K562 (cell line): ENCODE measurements at regions not wholly inside any gene's neighbourhood (a gene's known extent, or its start where the extent isn't known, plus 50 kb on each side); places are given as distances from the start of the nearest gene placed in this dataset.

Experiments
- ATAC-seq: fragments of 200-7000 bp; cut with Tn5 transposase; 3 replicates; pipeline ENCODE4 v1.9.1; 2020; ENCODE audit warnings: moderate library complexity
- BruUV-seq: library from RNA; stranded (reverse); fragments of 400-500 nt; replicated peaks from 2 replicates; lab custom pipeline; 2021; lab: Mats Ljungman, UMichigan
- CTCF ChIA-PET: fragments of 300-600 bp; formaldehyde crosslinking; extraction: SDS; loops from one replicate; lab custom pipeline; 2021; ENCODE audit warnings: low intra/inter-chr PET ratio; lab: Yijun Ruan, JAX
- POLR2A ChIA-PET: fragments of 300-600, 350-650 bp; sonication (Branson Sonifier 250); formaldehyde crosslinking; extraction: SDS; loops from one replicate; lab custom pipeline; 2021; ENCODE audit warnings: antibody characterized with exemption, inconsistent platforms; lab: Yijun Ruan, JAX
- DNase-seq, 4 experiments: peaks; one replicate each; pipeline versions ENCODE4 v3.0.0 to v3.0.0-alpha.2; 2011 to 2018; ENCODE audit warnings: low spot score in 3 of 4, mixed read lengths in 3 of 4; ENCODE audit errors: extremely low read depth in 1 of 4
- FAIRE-seq: peaks from 2 replicates; lab custom pipeline; 2011; peaks lifted over from hg19 to GRCh38; lab: Jason Lieb, UNC
- H2AFZ ChIP-seq: 2 replicates; pipeline ENCODE4 v1.6.0; 2011; ENCODE audit warnings: low read depth, low read length, control low read depth, inconsistent platforms
- H3K27ac ChIP-seq: fragments of 200-600 bp; 3 replicates; pipeline ENCODE4 v1.8.0; 2011; ENCODE audit warnings: low read depth, mild to moderate bottlenecking, control low read depth, inconsistent platforms, low read length, moderate library complexity, mixed read lengths; ENCODE audit errors: extremely low read depth
- H3K27me3 ChIP-seq, 2 experiments: fragments of 300-600 bp in 1 of 2; 2 replicates in 1 of 2; 3 replicates in 1 of 2; pipeline versions ENCODE4 v1.6.0 to v1.8.0; 2011; ENCODE audit warnings: inconsistent platforms in 2 of 2, low read length in 2 of 2, mild to moderate bottlenecking in 1 of 2, mixed read lengths in 1 of 2, moderate library complexity in 1 of 2; ENCODE audit not compliant: control insufficient read depth in 2 of 2, insufficient read depth in 2 of 2
- H3K36me3 ChIP-seq: fragments of 300-600 bp; 3 replicates; pipeline ENCODE4 v1.8.0; 2011; ENCODE audit warnings: mild to moderate bottlenecking, low read length, inconsistent platforms; ENCODE audit not compliant: control insufficient read depth, insufficient read depth
- H3K4me1 ChIP-seq, 2 experiments: fragments of 200-600 bp in 1 of 2; replicated peaks in 1 of 2; 2 replicates in 1 of 2; 3 replicates in 1 of 2; pipeline versions ENCODE4 v1.5.1 to v1.8.0; 2011; ENCODE audit warnings: inconsistent platforms in 2 of 2, low read length in 2 of 2, mild to moderate bottlenecking in 1 of 2, mixed read lengths in 1 of 2, moderate library complexity in 1 of 2; ENCODE audit not compliant: control insufficient read depth in 2 of 2, insufficient read depth in 2 of 2
- H3K4me2 ChIP-seq: 2 replicates; pipeline ENCODE4 v1.6.1; 2011; ENCODE audit warnings: low read length, control low read depth, inconsistent platforms, mixed read lengths; ENCODE audit not compliant: insufficient read depth
- H3K4me3 ChIP-seq: fragments of 200-600 bp; sonication (generic), shearing (Covaris generic); 2 replicates; pipeline ENCODE4 v1.5.1; 2016; ENCODE audit warnings: control low read depth, inconsistent platforms
- H3K79me2 ChIP-seq: fragments of 200-600 bp; 3 replicates; pipeline ENCODE4 v1.8.0; 2011; ENCODE audit warnings: low read length, inconsistent platforms; ENCODE audit not compliant: control insufficient read depth, insufficient read depth
- H3K9ac ChIP-seq, 2 experiments: 2 replicates each; pipeline versions ENCODE4 v1.6.0 to v1.6.1; 2011; ENCODE audit warnings: low read depth in 2 of 2, low read length in 2 of 2, control low read depth in 1 of 2, inconsistent platforms in 1 of 2, mild to moderate bottlenecking in 1 of 2, mixed read lengths in 1 of 2; ENCODE audit not compliant: insufficient read depth in 1 of 2
- H3K9me1 ChIP-seq: one replicate; pipeline ENCODE4 v1.6.0; 2011; ENCODE audit warnings: inconsistent platforms, mild to moderate bottlenecking, low read length, moderate library complexity; ENCODE audit not compliant: control insufficient read depth, insufficient read depth
- H3K9me3 ChIP-seq: replicated peaks from 2 replicates; pipeline ENCODE4 v1.5.1; 2011; ENCODE audit warnings: low read depth, low read length, inconsistent platforms; ENCODE audit not compliant: control insufficient read depth, insufficient read depth
- H4K20me1 ChIP-seq: replicated peaks from 2 replicates; pipeline ENCODE4 v1.6.1; 2011; ENCODE audit warnings: low read length, inconsistent platforms, mixed read lengths; ENCODE audit not compliant: control insufficient read depth, insufficient read depth
- ARID1B ChIP-seq: fragments of 450-650 bp; IDR thresholded peaks from 2 replicates; pipeline ENCODE4 v1.6.1; 2016; ENCODE audit warnings: antibody characterized with exemption, mild to moderate bottlenecking, inconsistent platforms
- CHD1 ChIP-seq: fragments of 200-600 bp; sonication (generic); IDR thresholded peaks from one replicate; pipeline ENCODE4 v1.6.1; 2012; ENCODE audit warnings: mild to moderate bottlenecking, moderate library complexity, low read length, inconsistent platforms
- CSDE1 ChIP-seq, 2 experiments: fragments of 450-650 bp; IDR thresholded peaks; 2 replicates each; pipeline ENCODE4 v1.6.1; 2016; ENCODE audit warnings: mild to moderate bottlenecking in 1 of 2
- DACH1 ChIP-seq: fragments of 450-650 bp; IDR thresholded peaks from 2 replicates; pipeline ENCODE4 v1.6.1; 2018; ENCODE audit not compliant: partially characterized antibody
- FOSL1 ChIP-seq: fragments of 200-800 bp; sonication (Bioruptor generic); conservative IDR thresholded peaks from 2 replicates; pipeline ENCODE4 v1.6.1; 2016; ENCODE audit warnings: missing genetic modification characterization, missing compliant biosample characterization
- JUN ChIP-seq, 2 experiments: sonication (generic) in 1 of 2; formaldehyde crosslinking in 1 of 2; IDR thresholded peaks; 2 replicates each; pipeline versions ENCODE4 v1.6.1 to v1.8.0; 2012 to 2022; ENCODE audit warnings: borderline replicate concordance in 2 of 2, mild to moderate bottlenecking in 2 of 2, improper control_type of control experiment in 1 of 2, low read depth in 1 of 2, low read length in 1 of 2, missing genetic modification reagents in 1 of 2
- JUND ChIP-seq, 2 experiments: IDR thresholded peaks; 2 replicates in 1 of 2; 3 replicates in 1 of 2; pipeline ENCODE4 v1.6.1; 2011; ENCODE audit warnings: borderline replicate concordance in 2 of 2, low read depth in 2 of 2, low read length in 2 of 2, improper control_type of control experiment in 1 of 2, missing biosample characterization in 1 of 2, missing genetic modification characterization in 1 of 2, missing genetic modification reagents in 1 of 2
- MAFF ChIP-seq: IDR thresholded peaks from 2 replicates; pipeline ENCODE4 v1.6.1; 2012; ENCODE audit warnings: low read length, improper control_type of control experiment
- MED1 ChIP-seq: sonication (generic); formaldehyde crosslinking; IDR thresholded peaks from 2 replicates; pipeline ENCODE4 v1.8.1; 2023; ENCODE audit warnings: missing genetic modification reagents, borderline replicate concordance
- NFE2 ChIP-seq: IDR thresholded peaks from 2 replicates; pipeline ENCODE4 v1.6.1; 2014; ENCODE audit warnings: antibody characterized with exemption, low read depth
- XRCC4 ChIP-seq: IDR thresholded peaks from one replicate; pipeline ENCODE4 v1.6.1; 2011; ENCODE audit not compliant: insufficient read depth, insufficient read length; ENCODE audit errors: extremely low read depth
- ZFP1 ChIP-seq: fragments of 450-650 bp; formaldehyde crosslinking; IDR thresholded peaks from 2 replicates; pipeline ENCODE4 v1.4.0; 2020; ENCODE audit warnings: mild to moderate bottlenecking, mixed read lengths
- ZNF175 ChIP-seq: fragments of 200-800 bp; sonication (Bioruptor generic); IDR thresholded peaks from 2 replicates; pipeline ENCODE4 v1.6.1; 2016; ENCODE audit warnings: low read depth, mild to moderate bottlenecking, missing genetic modification characterization, missing compliant biosample characterization
- WGBS: fragments of 100-300 bp; shearing (Covaris generic); methylation state at CpG from one replicate; pipeline ENCODE4 v1.1.6; 2016; ENCODE audit warnings: low coverage, mixed read lengths; ENCODE audit not compliant: insufficient coverage; ENCODE audit errors: missing lambda C conversion rate; 5-methylcytosine and 5-hydroxymethylcytosine counted together
- in situ Hi-C: fragments of 300-500 bp; cut with MboI; formaldehyde crosslinking; loops from 4 replicates; pipeline ENCODE4 v1.15.0; 2018; ENCODE audit warnings: inconsistent platforms, mixed read lengths
- intact Hi-C: fragments of 100-400 bp; cut with micrococcal nuclease; formaldehyde crosslinking; loops from 2 replicates; pipeline ENCODE4 v1.14.2; 2022
- TF ChIP-seq, protein P1 (sequence below), 2 experiments: fragments of 450-650 bp in 1 of 2; sonication (generic) in 1 of 2; formaldehyde crosslinking in 1 of 2; IDR thresholded peaks in 1 of 2; conservative IDR thresholded peaks in 1 of 2; 2 replicates each; pipeline versions ENCODE4 v1.6.1 to v1.8.1; 2016 to 2023; ENCODE audit warnings: mild to moderate bottlenecking in 2 of 2, moderate library complexity in 2 of 2, inconsistent platforms in 1 of 2, missing genetic modification reagents in 1 of 2

DNA sequence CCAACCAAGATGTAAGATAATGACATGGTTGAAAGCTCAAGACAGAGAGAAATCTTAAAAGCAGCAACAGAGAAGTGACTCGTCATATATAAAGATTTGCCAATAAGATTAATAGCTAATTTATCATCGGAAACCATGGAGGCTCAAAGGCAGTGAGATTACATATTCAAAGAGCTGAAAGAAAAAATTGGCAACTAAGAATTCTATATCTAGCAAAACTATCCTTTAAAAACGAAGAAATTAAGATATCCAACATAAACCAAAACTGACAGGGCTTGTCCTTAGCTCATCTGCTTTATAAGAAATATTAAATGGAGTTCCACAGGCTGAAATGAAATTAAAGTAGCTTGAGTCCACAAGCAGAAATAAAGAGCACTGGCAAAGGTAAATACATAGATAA is 236.6 kb downstream of the ANAPC1 start:
- in situ Hi-C loops, result no loop called here
- H3K27ac ChIP-seq, result no peak overlapping the region
- no peak for TF ChIP-seq XRCC4
- peak; percentile 80 for TF ChIP-seq ZFP1
- TF ChIP-seq, all 486 proteins: peak for 1
- no peak overlapping the region for H3K4me3 ChIP-seq
- no peak for ATAC-seq
- peaks cover 5% of the 10 kb centered on the region; the same call in 1 of the 2 replicates for H3K9me3 ChIP-seq
- WGBS, result 40% methylated on average over 3 of the region's 3 CpGs
- peaks cover 7 to 13% of the 10 kb centered on the region in 2 experiments; a peak in 4 of 5 replicates for H3K4me1 ChIP-seq
- intact Hi-C loops, result no loop called here
- no peaks in the 10 kb centered on the region for H4K20me1 ChIP-seq
- no peak overlapping the region for H3K4me2 ChIP-seq
- no peaks in the 10 kb centered on the region for H3K9me1 ChIP-seq
- H3K9ac ChIP-seq, result no peak overlapping the region
- no peak for FAIRE-seq
- H2AFZ ChIP-seq, result no peak overlapping the region
- DNase-seq, result no peak
- no peaks in the 10 kb centered on the region for H3K79me2 ChIP-seq
- no TSS peak for BruUV-seq
- H3K36me3 ChIP-seq, result no peaks in the 10 kb centered on the region
- ChIA-PET POLR2A (no interaction called here), CTCF (no interaction called here)
- no peaks in the 10 kb centered on the region for H3K27me3 ChIP-seq

- no TSS peak for BruUV-seq
- POLR2A ChIA-PET, result interaction anchor here (0.6 to 0.7 kb wide), 2 partner anchors 13 to 925 kb away, joined by 3 read pairs; no protein-coding TSS in a partner anchor
- DNase-seq, result no peak
- peak; percentile 61 for FAIRE-seq
- peaks cover 0 to 7% of the 10 kb centered on the region in 2 experiments; a peak in 1 of 5 replicates for H3K4me1 ChIP-seq
- no peaks in the 10 kb centered on the region for H3K27me3 ChIP-seq
- intact Hi-C loops, result no loop called here
- no peaks in the 10 kb centered on the region for H4K20me1 ChIP-seq
- no peak overlapping the region for H3K4me3 ChIP-seq
- in situ Hi-C loops, result no loop called here
- no peak overlapping the region for H3K9ac ChIP-seq
- no peak overlapping the region for H3K4me2 ChIP-seq
- WGBS, result 22% methylated on average over 4 of the region's 4 CpGs
- H3K27ac ChIP-seq, result no peak overlapping the region
- H3K9me3 ChIP-seq, result peaks cover 3% of the 10 kb centered on the region; the same call in 1 of the 2 replicates
- no peak overlapping the region for H2AFZ ChIP-seq
- no peaks in the 10 kb centered on the region for H3K36me3 ChIP-seq
- CTCF ChIA-PET, result no interaction called here
- H3K9me1 ChIP-seq, result no peaks in the 10 kb centered on the region
- H3K79me2 ChIP-seq, result no peaks in the 10 kb centered on the region
- no peak for ATAC-seq
- TF ChIP-seq DACH1 (peak; percentile 7), JUN (IDR thresholded peaks at IDR 0.05; ENCODE audit: borderline replicate concordance, low read depth, low read length) (peak; percentile 64; the same call in 1 of the 2 replicates), JUN (CRISPR knock-in tag; IDR thresholded peaks at IDR 0.05; ENCODE audit: borderline replicate concordance) (no peak), NFE2 (peak; percentile 33; the same call in 1 of the 2 replicates), ARID1B (peak; percentile 11; the same call in 1 of the 2 replicates), CSDE1 (IDR thresholded peaks at IDR 0.05) (no peak), CHD1 (no peak), ZNF175 (CRISPR knock-in tag) (no peak), MAFF (0 out of 2 replicates have a peak, but pooled peaks have one; percentile 4), MED1 (CRISPR knock-in tag) (no peak), FOSL1 (tag) (peak; percentile 84), JUND (IDR thresholded peaks at IDR 0.05; ENCODE audit: borderline replicate concordance, low read depth, low read length) (peak; percentile 84), JUND (tag; IDR thresholded peaks at IDR 0.05; ENCODE audit: borderline replicate concordance, low read depth, low read length) (peak; percentile 70)
- TF ChIP-seq, protein P1, sequence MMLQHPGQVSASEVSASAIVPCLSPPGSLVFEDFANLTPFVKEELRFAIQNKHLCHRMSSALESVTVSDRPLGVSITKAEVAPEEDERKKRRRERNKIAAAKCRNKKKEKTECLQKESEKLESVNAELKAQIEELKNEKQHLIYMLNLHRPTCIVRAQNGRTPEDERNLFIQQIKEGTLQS (IDR thresholded peaks at IDR 0.05), result peak; percentile 86
- TF ChIP-seq, protein P1 (CRISPR knock-in tag; conservative IDR thresholded peaks at IDR 0.05), result no peak
These were observed 232.0 kb downstream of the ANAPC1 start for GRCh38 chr2:111652038-111652437.
